Skeletal muscle tissue (tissue), 3 donors: ENCODE measurements at regions not wholly inside any gene's neighbourhood (a gene's known extent, or its start where the extent isn't known, plus 50 kb on each side); places are given as distances from the start of the nearest gene placed in this dataset.

ENCODE experiments used
- H3K27ac ChIP-seq: one replicate; pipeline ENCODE4 v1.7.0; 2013; ENCODE audit warnings: mild to moderate bottlenecking, low read depth, low read length, inconsistent platforms
- H3K27me3 ChIP-seq, 3 donors: one replicate each; pipeline ENCODE4 v1.7.0; 2013; ENCODE audit warnings: low read length in 3 of 3; ENCODE audit not compliant: control insufficient read depth in 3 of 3, insufficient read depth in 3 of 3
- H3K36me3 ChIP-seq, 3 donors: one replicate each; pipeline ENCODE4 v1.7.0; 2013; ENCODE audit warnings: low read length in 3 of 3; ENCODE audit not compliant: control insufficient read depth in 3 of 3, insufficient read depth in 3 of 3
- H3K4me1 ChIP-seq, 3 donors: one replicate each; pipeline ENCODE4 v1.7.0; 2013; ENCODE audit warnings: low read length in 3 of 3, mild to moderate bottlenecking in 3 of 3; ENCODE audit not compliant: control insufficient read depth in 3 of 3, insufficient read depth in 3 of 3
- H3K4me3 ChIP-seq, 3 donors: one replicate each; pipeline ENCODE4 v1.7.0; 2013; ENCODE audit warnings: low read length in 3 of 3
- H3K9ac ChIP-seq, 3 donors: one replicate each; pipeline ENCODE4 v1.7.0; 2013; ENCODE audit warnings: low read length in 3 of 3, mild to moderate bottlenecking in 3 of 3, moderate library complexity in 2 of 3, low read depth in 1 of 3
- H3K9me3 ChIP-seq, 3 donors: one replicate each; pipeline ENCODE4 v1.7.0; 2013; ENCODE audit warnings: low read length in 3 of 3; ENCODE audit not compliant: control insufficient read depth in 3 of 3
- donor health status: Osteomylitis.

- Histone ChIP-seq H3K9ac (no peak overlapping the region), H3K27ac (no peak overlapping the region), H3K27me3 (no peaks in the 10 kb centered on the region), H3K36me3 (no peaks in the 10 kb centered on the region), H3K4me3 (no peak overlapping the region), H3K9me3 (no peaks in the 10 kb centered on the region), H3K4me1 (peaks cover 0 to 3% (median 0%) of the 10 kb centered on the region in 3 donors)
Observed at GRCh38 chr22:27588268-27588667, 213.3 kb downstream of the MN1 start.

DNA sequence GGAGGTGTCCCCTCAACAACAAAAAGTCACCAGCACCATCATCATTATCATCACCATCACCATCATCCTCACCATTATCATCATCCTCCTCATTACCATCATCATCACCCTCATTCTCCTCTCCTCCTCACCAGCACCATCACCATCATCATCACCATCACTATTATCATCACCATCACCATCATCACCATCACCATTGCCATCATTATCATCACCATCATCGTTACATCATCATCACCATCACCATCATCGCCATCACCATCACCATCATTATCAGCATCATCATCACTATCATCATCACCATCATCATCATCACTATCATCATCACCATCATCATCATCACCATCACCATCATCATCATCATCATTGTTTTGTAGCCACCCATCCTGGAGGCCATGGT is 212.6 kb downstream of the MN1 start:
- H3K9me3 ChIP-seq = no peaks in the 10 kb centered on the region

DNA sequence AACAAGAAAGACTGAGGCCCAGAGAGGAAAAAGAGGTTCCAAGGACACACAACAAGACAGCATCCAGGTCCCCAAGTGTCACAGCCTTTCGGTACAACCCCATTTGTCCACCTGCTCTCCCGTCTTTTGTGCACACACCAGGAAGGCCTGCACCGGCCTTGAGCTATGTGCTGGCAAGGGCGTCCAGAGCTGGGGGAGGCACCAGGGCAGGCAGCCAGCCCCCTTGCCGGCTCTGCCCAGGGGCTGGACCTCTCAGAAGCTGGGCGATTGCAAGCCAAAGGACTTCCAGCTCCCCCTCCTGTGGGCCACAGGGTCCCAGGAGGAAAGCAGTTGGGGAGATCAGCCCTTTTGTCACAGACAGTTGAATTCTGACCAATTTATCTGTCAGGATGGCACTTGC is 210.5 kb downstream of the MN1 start:
- Histone ChIP-seq H3K27me3 (no peaks in the 10 kb centered on the region), H3K9ac (no peak overlapping the region), H3K36me3 (no peaks in the 10 kb centered on the region), H3K4me1 (no peaks in the 10 kb centered on the region), H3K9me3 (no peaks in the 10 kb centered on the region), H3K4me3 (no peak overlapping the region), H3K27ac (no peak overlapping the region)

More for the DNA sequence above, 212.6 kb downstream of the MN1 start:
- H3K27ac ChIP-seq = no peak overlapping the region
- H3K4me1 ChIP-seq = peaks cover 0 to under 1% (median 0%) of the 10 kb centered on the region in 3 donors
- no peaks in the 10 kb centered on the region for H3K36me3 ChIP-seq
- no peak overlapping the region for H3K4me3 ChIP-seq
- H3K9ac ChIP-seq = no peak overlapping the region
- H3K27me3 ChIP-seq = no peaks in the 10 kb centered on the region

- H3K9me3 ChIP-seq = no peaks in the 10 kb centered on the region
- H3K27me3 ChIP-seq = no peaks in the 10 kb centered on the region
- no peak overlapping the region for H3K4me3 ChIP-seq
- H3K36me3 ChIP-seq = no peaks in the 10 kb centered on the region
- H3K27ac ChIP-seq = no peak overlapping the region
- no peak overlapping the region for H3K9ac ChIP-seq
- no peaks in the 10 kb centered on the region for H3K4me1 ChIP-seq
Observed at GRCh38 chr22:27593378-27593777, 208.2 kb downstream of the MN1 start.

DNA sequence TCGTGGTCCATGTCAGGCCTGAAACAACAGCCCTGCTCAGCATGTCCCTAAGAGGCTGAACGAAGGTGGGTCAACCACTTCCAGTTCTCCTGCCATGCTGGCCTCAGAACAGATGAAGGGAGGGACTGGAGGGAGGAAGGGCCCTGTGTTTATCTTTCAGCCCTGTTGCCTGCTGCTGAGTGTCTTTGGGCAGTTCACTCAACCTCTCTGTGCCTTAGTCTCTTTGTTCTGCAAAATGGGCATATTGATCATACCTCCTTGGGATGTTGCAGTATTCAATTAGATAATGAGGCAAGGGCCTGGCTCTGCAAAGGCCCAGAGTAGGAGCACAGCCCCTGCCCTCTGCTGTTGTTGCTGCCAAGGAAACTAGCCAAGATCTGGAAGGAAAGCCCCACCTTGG is 207.5 kb downstream of the MN1 start:
- no peak overlapping the region for H3K27ac ChIP-seq
- H3K36me3 ChIP-seq = no peaks in the 10 kb centered on the region
- H3K4me1 ChIP-seq = no peaks in the 10 kb centered on the region
- no peak overlapping the region for H3K4me3 ChIP-seq
- H3K27me3 ChIP-seq = no peaks in the 10 kb centered on the region
- no peak overlapping the region for H3K9ac ChIP-seq
- no peaks in the 10 kb centered on the region for H3K9me3 ChIP-seq

- H3K9me3 ChIP-seq = no peaks in the 10 kb centered on the region
- H3K27me3 ChIP-seq = no peaks in the 10 kb centered on the region
- H3K9ac ChIP-seq = no peak overlapping the region
- H3K27ac ChIP-seq = no peak overlapping the region
- no peaks in the 10 kb centered on the region for H3K36me3 ChIP-seq
- H3K4me1 ChIP-seq = no peaks in the 10 kb centered on the region
- H3K4me3 ChIP-seq = no peak overlapping the region
Observed at GRCh38 chr22:27594474-27595134, 207.0 kb downstream of the MN1 start.

GRCh38 chr22:27596133-27596870 is 205.3 kb downstream of the MN1 start:
- Histone ChIP-seq H3K27me3 (no peaks in the 10 kb centered on the region), H3K9me3 (no peaks in the 10 kb centered on the region), H3K36me3 (no peaks in the 10 kb centered on the region), H3K9ac (no peak overlapping the region), H3K4me1 (no peaks in the 10 kb centered on the region), H3K4me3 (no peak overlapping the region), H3K27ac (no peak overlapping the region)

- Histone ChIP-seq H3K9ac (no peak overlapping the region), H3K4me1 (no peaks in the 10 kb centered on the region), H3K27ac (no peak overlapping the region), H3K27me3 (peaks cover 0 to 3% (median 0%) of the 10 kb centered on the region in 3 donors), H3K9me3 (no peaks in the 10 kb centered on the region), H3K4me3 (no peak overlapping the region), H3K36me3 (no peaks in the 10 kb centered on the region)
Observed at GRCh38 chr22:27597703-27598444, 203.7 kb downstream of the MN1 start.

DNA sequence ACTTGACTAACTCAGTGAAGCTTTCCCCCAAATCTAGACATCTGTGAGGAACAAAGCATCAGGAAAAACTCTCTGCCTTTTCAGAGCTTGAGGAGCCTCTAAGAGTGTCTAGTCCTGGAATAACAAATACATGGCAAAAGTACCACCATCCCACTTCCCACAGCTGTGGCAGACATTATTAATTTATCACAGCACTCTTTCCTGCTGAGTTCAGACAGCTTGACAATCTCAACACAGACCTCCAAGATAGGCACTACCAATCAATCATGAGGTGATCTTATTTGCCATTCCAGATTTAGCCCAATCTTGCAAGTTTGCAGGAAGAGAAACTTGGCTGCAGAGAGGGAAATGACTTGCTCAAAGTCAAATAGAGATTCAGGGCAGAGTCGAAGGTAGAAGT is 202.8 kb downstream of the MN1 start:
- Histone ChIP-seq H3K9me3 (no peaks in the 10 kb centered on the region), H3K27ac (no peak overlapping the region), H3K4me1 (no peaks in the 10 kb centered on the region), H3K4me3 (no peak overlapping the region), H3K27me3 (peaks cover 0 to 3% (median 0%) of the 10 kb centered on the region in 3 donors), H3K9ac (no peak overlapping the region), H3K36me3 (no peaks in the 10 kb centered on the region)

DNA sequence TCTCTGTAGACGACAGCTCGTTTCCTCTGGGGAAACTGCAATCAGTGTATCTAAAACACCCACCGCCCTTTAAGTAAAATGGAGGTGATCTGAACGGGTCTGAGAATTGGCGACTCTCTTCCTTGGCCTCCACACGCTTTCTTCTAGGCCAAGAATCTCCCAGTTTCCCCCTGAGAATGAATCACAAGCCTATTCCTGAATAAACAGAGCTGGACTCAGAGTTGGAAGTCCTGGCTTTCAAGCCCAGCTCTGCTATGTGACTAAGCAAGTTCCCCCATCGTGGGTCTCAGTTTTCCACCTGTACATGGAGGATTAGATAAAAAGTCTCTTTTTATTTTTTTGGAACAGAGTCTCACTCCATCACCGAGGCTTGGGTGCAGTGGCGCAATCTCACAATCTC is 200.4 kb downstream of the MN1 start:
- Histone ChIP-seq H3K36me3 (no peaks in the 10 kb centered on the region), H3K9me3 (no peaks in the 10 kb centered on the region)

More for the DNA sequence above, 200.4 kb downstream of the MN1 start:
- H3K4me3 ChIP-seq = no peak overlapping the region
- H3K27ac ChIP-seq = no peak overlapping the region
- H3K27me3 ChIP-seq = peaks cover 0 to 3% (median 0%) of the 10 kb centered on the region in 3 donors
- no peak overlapping the region for H3K9ac ChIP-seq
- no peaks in the 10 kb centered on the region for H3K4me1 ChIP-seq
